H1 (cell line): ENCODE measurements at regions not wholly inside any gene's neighbourhood (a gene's known extent, or its start where the extent isn't known, plus 50 kb on each side); places are given as distances from the start of the nearest gene placed in this dataset.

Experiments used
- CTCF ChIA-PET: fragments of 300-600 bp; sonication (Branson Sonifier 250); formaldehyde crosslinking; loops from one replicate; lab custom pipeline; 2021; ENCODE audit not compliant: partially characterized antibody; lab: Charles Lee
- POLR2A ChIA-PET: fragments of 300-600 bp; sonication (Branson Sonifier 250); formaldehyde crosslinking; loops from one replicate; lab custom pipeline; 2021; ENCODE audit warnings: inconsistent platforms; ENCODE audit not compliant: partially characterized antibody; lab: Charles Lee
- DNase-seq, 2 experiments: peaks; one replicate each; pipeline versions ENCODE4 v3.0.0 to v3.0.0-alpha.2; 2010 to 2022; ENCODE audit warnings: low spot score in 2 of 2, low read depth in 1 of 2, mixed read lengths in 1 of 2
- FAIRE-seq: peaks from 2 replicates; lab custom pipeline; 2011; peaks lifted over from hg19 to GRCh38; lab: Jason Lieb, UNC
- H2AFZ ChIP-seq: 2 replicates; pipeline ENCODE4 v1.8.1; 2012; ENCODE audit warnings: low read length, inconsistent platforms
- H2AK5ac ChIP-seq: 2 replicates; pipeline ENCODE4 v1.6.1; 2013; ENCODE audit warnings: low read depth, low read length
- H2BK120ac ChIP-seq: replicated peaks from 2 replicates; pipeline ENCODE3; 2013; ENCODE audit warnings: low read depth, low read length, inconsistent platforms
- H2BK12ac ChIP-seq: 2 replicates; pipeline ENCODE4 v1.6.1; 2013; ENCODE audit warnings: low read depth, low read length
- H2BK15ac ChIP-seq: 2 replicates; pipeline ENCODE4 v1.6.1; 2013; ENCODE audit warnings: low read length
- H2BK20ac ChIP-seq: 2 replicates; pipeline ENCODE4 v1.6.1; 2013; ENCODE audit warnings: low read length
- H2BK5ac ChIP-seq: 2 replicates; pipeline ENCODE4 v1.6.1; 2013; ENCODE audit warnings: low read depth, low read length
- H3K14ac ChIP-seq: 2 replicates; pipeline ENCODE4 v1.6.1; 2013; ENCODE audit warnings: inconsistent platforms; ENCODE audit not compliant: insufficient read length
- H3K18ac ChIP-seq: 2 replicates; pipeline ENCODE4 v1.6.1; 2013; ENCODE audit warnings: low read length; ENCODE audit errors: extremely low read depth
- H3K23ac ChIP-seq: 2 replicates; pipeline ENCODE4 v1.6.1; 2013; ENCODE audit warnings: inconsistent platforms; ENCODE audit not compliant: insufficient read length
- H3K23me2 ChIP-seq: 2 replicates; pipeline ENCODE4 v1.6.1; 2013; ENCODE audit warnings: low read depth, low read length
- H3K27ac ChIP-seq: 2 replicates; pipeline ENCODE4 v1.6.1; 2011; ENCODE audit warnings: low read depth, low read length, inconsistent platforms
- H3K27me3 ChIP-seq, 4 experiments: replicated peaks in 1 of 4; 1 replicate in 1 of 4; 2 replicates in 3 of 4; pipeline versions ENCODE4 v1.6.1 to v1.8.1; 2011 to 2013; ENCODE audit warnings: low read length in 3 of 4, mild to moderate bottlenecking in 3 of 4, inconsistent platforms in 2 of 4, mixed read lengths in 2 of 4, moderate library complexity in 1 of 4; ENCODE audit not compliant: control insufficient read depth in 3 of 4, insufficient read depth in 3 of 4; ENCODE audit errors: extremely low read depth in 1 of 4
- H3K36me3 ChIP-seq, 4 experiments: 2 replicates each; pipeline versions ENCODE4 v1.6.1 to v1.8.1; 2011 to 2013; ENCODE audit warnings: mild to moderate bottlenecking in 4 of 4, low read length in 3 of 4, moderate library complexity in 2 of 4, control low read depth in 1 of 4, inconsistent platforms in 1 of 4; ENCODE audit not compliant: insufficient read depth in 4 of 4, control insufficient read depth in 2 of 4
- H3K4ac ChIP-seq: replicated peaks from 2 replicates; pipeline ENCODE3; 2013; ENCODE audit warnings: low read length, low read depth, mixed read lengths, inconsistent platforms; ENCODE audit not compliant: insufficient read length
- H3K4me1 ChIP-seq, 4 experiments: replicated peaks in 1 of 4; 1 replicate in 1 of 4; 2 replicates in 3 of 4; pipeline versions ENCODE4 v1.6.1 to v1.8.1; 2011 to 2013; ENCODE audit warnings: low read length in 3 of 4, inconsistent platforms in 2 of 4, mixed read lengths in 1 of 4; ENCODE audit not compliant: insufficient read depth in 4 of 4, control insufficient read depth in 3 of 4
- H3K4me2 ChIP-seq, 2 experiments: 2 replicates each; pipeline versions ENCODE4 v1.6.1 to v1.8.1; 2011 to 2013; ENCODE audit warnings: low read depth in 2 of 2, low read length in 2 of 2, control low read depth in 1 of 2, inconsistent platforms in 1 of 2, mild to moderate bottlenecking in 1 of 2; ENCODE audit not compliant: insufficient read depth in 1 of 2
- H3K4me3 ChIP-seq, 4 experiments: fragments of 200-600, 300-600 bp in 1 of 4; sonication (generic), shearing (Covaris generic), sonication (Bioruptor Twin) in 1 of 4; 2 replicates each; pipeline versions ENCODE4 v1.5.1 to v1.8.1; 2011 to 2016; ENCODE audit warnings: low read length in 4 of 4, low read depth in 3 of 4, control low read depth in 2 of 4, inconsistent platforms in 2 of 4, mild to moderate bottlenecking in 2 of 4, mixed read lengths in 1 of 4, moderate library complexity in 1 of 4; ENCODE audit not compliant: insufficient read depth in 2 of 4; ENCODE audit errors: extremely low read depth in 1 of 4
- H3K56ac ChIP-seq: replicated peaks from 2 replicates; pipeline ENCODE3; 2013; ENCODE audit warnings: low read depth, mild to moderate bottlenecking, mixed read lengths, low read length, inconsistent platforms; ENCODE audit not compliant: insufficient read length
- H3K79me1 ChIP-seq: 2 replicates; pipeline ENCODE4 v1.6.1; 2013; ENCODE audit warnings: low read depth, low read length, control low read depth
- H3K79me2 ChIP-seq, 2 experiments: 2 replicates each; pipeline versions ENCODE4 v1.6.1 to v1.8.1; 2012 to 2013; ENCODE audit warnings: low read length in 2 of 2, mild to moderate bottlenecking in 2 of 2, inconsistent platforms in 1 of 2; ENCODE audit not compliant: insufficient read depth in 2 of 2, control insufficient read depth in 1 of 2
- H3K9ac ChIP-seq, 4 experiments: replicated peaks in 1 of 4; 1 replicate in 1 of 4; 2 replicates in 3 of 4; pipeline versions ENCODE4 v1.6.1 to v1.8.1; 2011 to 2013; ENCODE audit warnings: low read depth in 3 of 4, low read length in 3 of 4, control low read depth in 2 of 4, mild to moderate bottlenecking in 2 of 4, moderate library complexity in 2 of 4, inconsistent platforms in 1 of 4; ENCODE audit errors: extremely low read depth in 1 of 4
- H3K9me3 ChIP-seq, 2 experiments: 2 replicates each; pipeline versions ENCODE4 v1.6.1 to v1.8.1; 2012 to 2013; ENCODE audit warnings: mild to moderate bottlenecking in 2 of 2, moderate library complexity in 2 of 2, control low read depth in 1 of 2, inconsistent platforms in 1 of 2, low read depth in 1 of 2, low read length in 1 of 2, mixed read lengths in 1 of 2; ENCODE audit not compliant: insufficient read depth in 2 of 2
- H4K20me1 ChIP-seq, 2 experiments: replicated peaks in 1 of 2; 2 replicates each; pipeline versions ENCODE3 to v1.8.1; 2011 to 2013; ENCODE audit warnings: inconsistent platforms in 2 of 2, low read length in 2 of 2, mild to moderate bottlenecking in 1 of 2; ENCODE audit not compliant: insufficient read depth in 2 of 2, control insufficient read depth in 1 of 2
- H4K5ac ChIP-seq: 2 replicates; pipeline ENCODE4 v1.6.1; 2013; ENCODE audit warnings: low read length, low read depth, mixed read lengths, inconsistent platforms; ENCODE audit not compliant: insufficient read length
- H4K8ac ChIP-seq: 2 replicates; pipeline ENCODE4 v1.8.0; 2013; ENCODE audit warnings: mild to moderate bottlenecking, moderate library complexity, low read length, inconsistent platforms; ENCODE audit not compliant: insufficient read depth; ENCODE audit errors: extremely low read depth
- H4K91ac ChIP-seq: replicated peaks from 2 replicates; pipeline ENCODE3; 2013; ENCODE audit warnings: low read length, mixed read lengths, inconsistent platforms; ENCODE audit not compliant: insufficient read length
- CREB1 ChIP-seq: IDR thresholded peaks from 2 replicates; pipeline ENCODE4 v1.6.1; 2012; ENCODE audit warnings: inconsistent platforms
- NANOG ChIP-seq: IDR thresholded peaks from 2 replicates; pipeline ENCODE4 v1.6.1; 2011; ENCODE audit warnings: low read length, low read depth, mild to moderate bottlenecking, inconsistent platforms; ENCODE audit not compliant: insufficient read depth, poor library complexity, severe bottlenecking
- SUZ12 ChIP-seq: fragments of 200-600 bp; sonication (generic); IDR thresholded peaks from 2 replicates; pipeline ENCODE4 v1.6.1; 2012; ENCODE audit warnings: mild to moderate bottlenecking, inconsistent platforms, low read length, moderate library complexity, mixed read lengths
- TBP ChIP-seq: IDR thresholded peaks from 2 replicates; pipeline ENCODE4 v1.6.1; 2011; ENCODE audit warnings: low read depth, low read length, improper control_type of control experiment

GRCh38 chr1:163781146-163781545 lies 459.4 kb downstream of the NUF2 start:
- no peak overlapping the region for H3K14ac ChIP-seq
- no peaks in the 10 kb centered on the region for H3K36me3 ChIP-seq
- no peak overlapping the region for H2AK5ac ChIP-seq
- no peak for TF ChIP-seq NANOG
- TF ChIP-seq CREB1: no peak
- no peak for TF ChIP-seq TBP
- no peak for TF ChIP-seq SUZ12
- TF ChIP-seq, all 59 proteins: peak for 0
- Histone ChIP-seq H2BK20ac (no peak overlapping the region), H4K8ac (no peak overlapping the region), H2BK5ac (no peak overlapping the region), H3K56ac (no peak overlapping the region), H2BK12ac (no peak overlapping the region), H3K4me3 (no peak overlapping the region), H3K9ac (no peak overlapping the region), H3K27ac (no peak overlapping the region), H3K23ac (no peak overlapping the region), H3K23me2 (no peaks in the 10 kb centered on the region), H3K18ac (no peak overlapping the region), H3K79me2 (no peaks in the 10 kb centered on the region), H3K4ac (no peak overlapping the region), H2AFZ (no peak overlapping the region), H3K27me3 (no peaks in the 10 kb centered on the region), H4K5ac (no peak overlapping the region), H2BK15ac (no peak overlapping the region), H2BK120ac (no peak overlapping the region), H4K20me1 (no peaks in the 10 kb centered on the region), H3K4me2 (no peak overlapping the region), H4K91ac (no peak overlapping the region), H3K9me3 (peaks cover 0 to 5% of the 10 kb centered on the region in 2 experiments; a peak in 2 of 4 replicates), H3K79me1 (no peaks in the 10 kb centered on the region), H3K4me1 (no peaks in the 10 kb centered on the region)
- POLR2A ChIA-PET: no interaction called here
- no peak for FAIRE-seq
- CTCF ChIA-PET: no interaction called here
- no peak for DNase-seq
